GM12874 (cell line): ENCODE measurements at regions not wholly inside any gene's neighbourhood (a gene's known extent, or its start where the extent isn't known, plus 50 kb on each side); places are given as distances from the start of the nearest gene placed in this dataset.

Experiments
- TF ChIP-seq, protein P1 (sequence below): IDR thresholded peaks from 2 replicates; pipeline ENCODE4 v1.5.1; 2011; ENCODE audit warnings: low read depth, mild to moderate bottlenecking, control low read depth, low read length, moderate library complexity; ENCODE audit not compliant: insufficient read depth

- TF ChIP-seq, protein P1, sequence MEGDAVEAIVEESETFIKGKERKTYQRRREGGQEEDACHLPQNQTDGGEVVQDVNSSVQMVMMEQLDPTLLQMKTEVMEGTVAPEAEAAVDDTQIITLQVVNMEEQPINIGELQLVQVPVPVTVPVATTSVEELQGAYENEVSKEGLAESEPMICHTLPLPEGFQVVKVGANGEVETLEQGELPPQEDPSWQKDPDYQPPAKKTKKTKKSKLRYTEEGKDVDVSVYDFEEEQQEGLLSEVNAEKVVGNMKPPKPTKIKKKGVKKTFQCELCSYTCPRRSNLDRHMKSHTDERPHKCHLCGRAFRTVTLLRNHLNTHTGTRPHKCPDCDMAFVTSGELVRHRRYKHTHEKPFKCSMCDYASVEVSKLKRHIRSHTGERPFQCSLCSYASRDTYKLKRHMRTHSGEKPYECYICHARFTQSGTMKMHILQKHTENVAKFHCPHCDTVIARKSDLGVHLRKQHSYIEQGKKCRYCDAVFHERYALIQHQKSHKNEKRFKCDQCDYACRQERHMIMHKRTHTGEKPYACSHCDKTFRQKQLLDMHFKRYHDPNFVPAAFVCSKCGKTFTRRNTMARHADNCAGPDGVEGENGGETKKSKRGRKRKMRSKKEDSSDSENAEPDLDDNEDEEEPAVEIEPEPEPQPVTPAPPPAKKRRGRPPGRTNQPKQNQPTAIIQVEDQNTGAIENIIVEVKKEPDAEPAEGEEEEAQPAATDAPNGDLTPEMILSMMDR, result no peak
Measured at GRCh38 chr14:58816416-58817115, 178.8 kb downstream of the DACT1 start.

DNA sequence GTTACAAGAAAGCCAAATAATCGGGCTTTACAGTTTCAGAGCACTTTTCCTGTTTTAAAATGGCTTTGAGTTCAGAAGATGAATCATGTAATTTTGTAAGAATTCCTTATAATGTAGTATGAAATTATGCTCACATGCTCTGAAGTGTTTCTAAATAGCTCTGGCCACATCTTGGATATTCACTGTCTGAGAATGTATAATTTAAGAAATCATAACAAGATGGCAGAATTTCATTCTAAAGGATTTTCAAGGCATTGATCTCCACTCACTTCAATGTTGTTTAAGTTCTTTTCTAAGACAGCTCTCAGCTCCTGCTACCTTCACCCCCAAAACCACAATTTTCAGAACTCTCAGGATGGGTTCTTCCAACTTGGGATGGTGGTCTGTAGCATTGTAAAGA, 180.1 kb downstream of the DACT1 start:
- TF ChIP-seq, protein P1, result no peak

DNA sequence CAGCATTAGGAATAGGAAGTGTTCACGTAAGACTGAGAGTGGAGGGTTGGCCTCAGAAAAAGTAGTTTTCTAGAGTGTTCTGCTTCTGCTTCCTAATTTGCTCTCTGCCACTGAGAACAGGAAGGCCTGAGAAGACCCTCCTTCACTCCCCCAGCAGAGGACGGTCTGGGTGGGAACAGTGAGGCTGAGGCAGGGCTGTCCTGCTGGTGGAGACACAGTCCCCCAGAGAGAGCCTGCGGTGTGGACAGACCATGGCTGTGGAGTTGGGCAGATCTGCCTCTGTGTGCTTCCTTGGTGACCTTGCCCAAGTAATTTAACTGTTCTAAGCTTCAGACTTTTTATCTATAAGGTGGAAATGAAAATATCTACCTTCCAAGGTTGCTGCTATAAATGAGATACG, 182.3 kb downstream of the DACT1 start:
- TF ChIP-seq, protein P1, result no peak

GRCh38 chr14:58821421-58821820, 183.7 kb downstream of the DACT1 start:
- TF ChIP-seq, protein P1, result no peak

- TF ChIP-seq, protein P1, result no peak
Measured at GRCh38 chr14:58822856-58823255, 185.1 kb downstream of the DACT1 start.

DNA sequence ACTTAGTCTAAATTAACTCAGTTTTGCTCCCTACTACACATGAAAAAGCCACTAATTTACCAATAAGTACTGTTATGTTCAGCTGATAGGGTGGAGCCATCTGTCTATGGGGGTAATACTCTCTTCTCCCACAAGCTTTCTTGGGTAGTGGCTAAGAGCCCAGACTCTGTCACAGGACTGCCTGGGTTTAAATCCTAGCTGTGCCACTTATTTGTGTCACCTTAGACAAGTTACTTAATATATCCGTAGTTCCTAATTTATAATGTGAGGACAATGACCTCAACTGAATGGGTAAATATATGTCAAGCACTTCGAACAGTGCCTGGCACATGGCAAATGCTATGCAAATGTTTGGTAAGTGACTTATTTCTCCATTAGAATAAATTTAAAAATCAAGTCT, 185.6 kb downstream of the DACT1 start:
- TF ChIP-seq, protein P1, result no peak

GRCh38 chr14:58824106-58824505, 186.3 kb downstream of the DACT1 start:
- TF ChIP-seq, protein P1, result no peak
